IMR-90 (cell line): ENCODE measurements at regions not wholly inside any gene's neighbourhood (a gene's known extent, or its start where the extent isn't known, plus 50 kb on each side); places are given as distances from the start of the nearest gene placed in this dataset.

Experiments used
- ATAC-seq: fragments of 200-7000 bp; cut with Tn5 transposase; 2 replicates; pipeline ENCODE4 v1.9.1; 2020; ENCODE audit warnings: low read depth, mild to moderate bottlenecking, moderate library complexity
- BruUV-seq: library from RNA; stranded (reverse); fragments of 400-500 nt; replicated peaks from 2 replicates; lab custom pipeline; 2021; lab: Mats Ljungman, UMichigan
- CTCF ChIA-PET: fragments of 300-600 bp; formaldehyde crosslinking; extraction: SDS; loops from one replicate; lab custom pipeline; 2021; ENCODE audit warnings: antibody characterized with exemption; lab: Yijun Ruan, JAX
- POLR2A ChIA-PET: fragments of 300-600 bp; sonication (Branson Sonifier 250); formaldehyde crosslinking; loops from one replicate; lab custom pipeline; 2022; ENCODE audit warnings: antibody characterized with exemption; ENCODE audit not compliant: unreplicated experiment; lab: Charles Lee
- DNase-seq: peaks from one replicate; pipeline ENCODE4 v3.0.0; 2013
- H2AFZ ChIP-seq: replicated peaks from 2 replicates; pipeline ENCODE3; 2013; ENCODE audit warnings: low read length, mild to moderate bottlenecking; ENCODE audit not compliant: poor library complexity
- H2AK5ac ChIP-seq: 2 replicates; pipeline ENCODE4 v1.6.1; 2013; ENCODE audit warnings: low read depth, low read length, inconsistent platforms
- H2AK9ac ChIP-seq: replicated peaks from 2 replicates; pipeline ENCODE3; 2013; ENCODE audit warnings: mild to moderate bottlenecking, low read depth, low read length, moderate library complexity; ENCODE audit not compliant: poor library complexity
- H2BK120ac ChIP-seq: 2 replicates; pipeline ENCODE4 v1.6.1; 2013; ENCODE audit warnings: low read depth, low read length, inconsistent platforms
- H2BK15ac ChIP-seq: 3 replicates; pipeline ENCODE4 v1.6.1; 2013; ENCODE audit warnings: low read depth, low read length, inconsistent platforms
- H2BK20ac ChIP-seq: 2 replicates; pipeline ENCODE4 v1.6.1; 2013; ENCODE audit warnings: low read depth, mild to moderate bottlenecking, inconsistent platforms, low read length, moderate library complexity
- H2BK5ac ChIP-seq: 2 replicates; pipeline ENCODE4 v1.6.1; 2013; ENCODE audit warnings: mild to moderate bottlenecking, low read depth, low read length, inconsistent platforms; ENCODE audit not compliant: poor library complexity, severe bottlenecking
- H3K14ac ChIP-seq: replicated peaks from 2 replicates; pipeline ENCODE4 v1.6.1; 2013; ENCODE audit warnings: low read depth, low read length, inconsistent platforms
- H3K18ac ChIP-seq: 2 replicates; pipeline ENCODE4 v1.6.1; 2013; ENCODE audit warnings: low read depth, low read length, control low read depth
- H3K23ac ChIP-seq: 2 replicates; pipeline ENCODE4 v1.6.1; 2013; ENCODE audit warnings: low read depth, low read length, inconsistent platforms
- H3K27ac ChIP-seq: 2 replicates; pipeline ENCODE4 v1.5.1; 2013; ENCODE audit warnings: mild to moderate bottlenecking, control low read depth, low read length; ENCODE audit not compliant: insufficient read depth
- H3K27me3 ChIP-seq: 2 replicates; pipeline ENCODE4 v1.6.1; 2013; ENCODE audit warnings: low read length; ENCODE audit not compliant: control insufficient read depth, insufficient read depth
- H3K36me3 ChIP-seq: 2 replicates; pipeline ENCODE4 v1.6.1; 2013; ENCODE audit warnings: low read length, mixed read lengths; ENCODE audit not compliant: control insufficient read depth, insufficient read depth
- H3K4ac ChIP-seq: 2 replicates; pipeline ENCODE4 v1.6.1; 2013; ENCODE audit warnings: low read depth, low read length, inconsistent platforms
- H3K4me1 ChIP-seq: 2 replicates; pipeline ENCODE4 v1.6.1; 2013; ENCODE audit warnings: low read length, mixed read lengths; ENCODE audit not compliant: control insufficient read depth, insufficient read depth
- H3K4me2 ChIP-seq: 2 replicates; pipeline ENCODE4 v1.6.1; 2013; ENCODE audit warnings: low read depth, mild to moderate bottlenecking, control low read depth, low read length, moderate library complexity
- H3K4me3 ChIP-seq: 2 replicates; pipeline ENCODE4 v1.5.1; 2013; ENCODE audit warnings: low read depth, mild to moderate bottlenecking, control low read depth, low read length, moderate library complexity; ENCODE audit not compliant: insufficient read depth
- H3K56ac ChIP-seq: 2 replicates; pipeline ENCODE4 v1.6.1; 2013; ENCODE audit warnings: low read length, inconsistent platforms; ENCODE audit not compliant: insufficient read depth; ENCODE audit errors: extremely low read depth
- H3K79me1 ChIP-seq, 2 experiments: 2 replicates each; pipeline ENCODE4 v1.6.1; 2013; ENCODE audit warnings: low read length in 2 of 2, inconsistent platforms in 1 of 2, low read depth in 1 of 2
- H3K9ac ChIP-seq: 2 replicates; pipeline ENCODE4 v1.6.1; 2013; ENCODE audit warnings: low read depth, low read length, control low read depth
- H3K9me1 ChIP-seq: 2 replicates; pipeline ENCODE4 v1.6.1; 2013; ENCODE audit warnings: low read length, inconsistent platforms; ENCODE audit not compliant: insufficient read depth
- H3K9me3 ChIP-seq: 2 replicates; pipeline ENCODE4 v1.6.1; 2013; ENCODE audit warnings: low read length; ENCODE audit not compliant: control insufficient read depth, insufficient read depth
- H4K20me1 ChIP-seq: 2 replicates; pipeline ENCODE4 v1.6.1; 2013; ENCODE audit warnings: low read length, inconsistent platforms; ENCODE audit not compliant: insufficient read depth
- H4K5ac ChIP-seq: 2 replicates; pipeline ENCODE4 v1.6.1; 2013; ENCODE audit warnings: mild to moderate bottlenecking, low read depth, low read length, control low read depth
- H4K8ac ChIP-seq, 2 experiments: 2 replicates each; pipeline ENCODE4 v1.6.1; 2013; ENCODE audit warnings: low read depth in 2 of 2, low read length in 2 of 2, control low read depth in 1 of 2, inconsistent platforms in 1 of 2
- H4K91ac ChIP-seq: 2 replicates; pipeline ENCODE4 v1.6.1; 2013; ENCODE audit warnings: low read depth, low read length, inconsistent platforms; ENCODE audit not compliant: insufficient read depth
- BHLHE40 ChIP-seq: fragments of 150-350 bp; IDR thresholded peaks from 2 replicates; pipeline ENCODE4 v1.6.1; 2016; ENCODE audit warnings: mild to moderate bottlenecking, low read depth, low read length
- FOS ChIP-seq: fragments of 150-350 bp; IDR thresholded peaks from 2 replicates; pipeline ENCODE4 v1.6.1; 2016; ENCODE audit warnings: low read depth, low read length
- MAFK ChIP-seq: IDR thresholded peaks from 2 replicates; pipeline ENCODE4 v1.6.1; 2012; ENCODE audit warnings: low read depth, low read length, improper control_type of control experiment
- dilution Hi-C: fragments of 300-500 bp; cut with HindIII; formaldehyde crosslinking; loops from one replicate; pipeline ENCODE4 v1.14.3; 2018; ENCODE audit warnings: low sequenced_read_pairs; ENCODE audit not compliant: unreplicated experiment
- in situ Hi-C: fragments of 300-500 bp; cut with MboI; formaldehyde crosslinking; loops from 3 replicates; pipeline ENCODE4 v1.14.3; 2019; ENCODE audit warnings: low sequenced_read_pairs, inconsistent platforms, mixed read lengths
- intact Hi-C: fragments of 100-400 bp; cut with micrococcal nuclease; formaldehyde crosslinking; loops from 2 replicates; pipeline ENCODE4 v1.10.0; 2022

GRCh38 chr7:41574377-41574776 lies 128.5 kb downstream of the INHBA start:
- no peak overlapping the region for H3K9ac ChIP-seq
- H3K27ac ChIP-seq: no peak overlapping the region
- H3K4me3 ChIP-seq: no peak overlapping the region
- peak overlapping the region; percentile 93 for H2BK20ac ChIP-seq
- peak overlapping the region; percentile 79 for H2BK120ac ChIP-seq
- BruUV-seq: no TSS peak
- peak overlapping the region in 1 of 2 experiments; percentile 65; a peak in 1 of 4 replicates for H4K8ac ChIP-seq
- CTCF ChIA-PET: interaction anchor here (0.8 kb wide), 1 partner anchor 11 kb away, joined by 3 read pairs; no protein-coding TSS in a partner anchor
- peak overlapping the region; percentile 30; the same call in 1 of the 2 replicates for H3K4ac ChIP-seq
- H3K4me2 ChIP-seq: no peak overlapping the region; the same call in 1 of the 2 replicates
- 0 out of 2 replicates have a peak overlapping the region, but pooled peaks have one; percentile 31 for H4K91ac ChIP-seq
- H4K5ac ChIP-seq: peak overlapping the region; percentile 69; the same call in 1 of the 2 replicates
- in situ Hi-C loops: no loop called here
- H3K23ac ChIP-seq: peak overlapping the region; percentile 45; the same call in 1 of the 2 replicates
- H3K9me3 ChIP-seq: no peaks in the 10 kb centered on the region
- no peak overlapping the region for H2AK5ac ChIP-seq
- intact Hi-C loops: no loop called here
- no peaks in the 10 kb centered on the region for H3K36me3 ChIP-seq
- H3K18ac ChIP-seq: peak overlapping the region; percentile 95; the same call in 1 of the 2 replicates
- ATAC-seq: peak; percentile 95
- dilution Hi-C loops: no loop called here
- H3K4me1 ChIP-seq: peaks cover 8% of the 10 kb centered on the region; the same call in 1 of the 2 replicates
- no peaks in the 10 kb centered on the region for H4K20me1 ChIP-seq
- POLR2A ChIA-PET: no interaction called here
- H3K79me1 ChIP-seq: peaks cover 0 to 17% of the 10 kb centered on the region in 2 experiments; a peak in 2 of 4 replicates
- TF ChIP-seq BHLHE40: no peak
- TF ChIP-seq MAFK: peak; percentile 74
- 0 out of 2 replicates have a peak, but pooled peaks have one; percentile 37 for TF ChIP-seq FOS
- H2BK15ac ChIP-seq: 0 out of 3 replicates have a peak overlapping the region, but pooled peaks have one; percentile 55
- H3K27me3 ChIP-seq: no peaks in the 10 kb centered on the region
- DNase-seq: peak; percentile 83
- H2BK5ac ChIP-seq: peak overlapping the region; percentile 88
- H3K56ac ChIP-seq: no peak overlapping the region
- no peak overlapping the region for H2AFZ ChIP-seq
- H2AK9ac ChIP-seq: no peak overlapping the region
- peaks cover 5% of the 10 kb centered on the region for H3K9me1 ChIP-seq
- peak overlapping the region; percentile 53; the same call in 1 of the 2 replicates for H3K14ac ChIP-seq
